NCI-H524 treated with DMSO at 0.1 percent for 48 hours (cell line): ENCODE measurements at regions not wholly inside any gene's neighbourhood (a gene's known extent, or its start where the extent isn't known, plus 50 kb on each side); places are given as distances from the start of the nearest gene placed in this dataset.
"Not testable (repeated sequence)": the region's sequence is repeated elsewhere in the genome, so short reads cannot be mapped to it uniquely, and the experiment has no call there.

Source experiments
- DNase-seq: peaks from one replicate; lab custom pipeline; 2025; lab: John Stamatoyannopoulos, UW

DNA sequence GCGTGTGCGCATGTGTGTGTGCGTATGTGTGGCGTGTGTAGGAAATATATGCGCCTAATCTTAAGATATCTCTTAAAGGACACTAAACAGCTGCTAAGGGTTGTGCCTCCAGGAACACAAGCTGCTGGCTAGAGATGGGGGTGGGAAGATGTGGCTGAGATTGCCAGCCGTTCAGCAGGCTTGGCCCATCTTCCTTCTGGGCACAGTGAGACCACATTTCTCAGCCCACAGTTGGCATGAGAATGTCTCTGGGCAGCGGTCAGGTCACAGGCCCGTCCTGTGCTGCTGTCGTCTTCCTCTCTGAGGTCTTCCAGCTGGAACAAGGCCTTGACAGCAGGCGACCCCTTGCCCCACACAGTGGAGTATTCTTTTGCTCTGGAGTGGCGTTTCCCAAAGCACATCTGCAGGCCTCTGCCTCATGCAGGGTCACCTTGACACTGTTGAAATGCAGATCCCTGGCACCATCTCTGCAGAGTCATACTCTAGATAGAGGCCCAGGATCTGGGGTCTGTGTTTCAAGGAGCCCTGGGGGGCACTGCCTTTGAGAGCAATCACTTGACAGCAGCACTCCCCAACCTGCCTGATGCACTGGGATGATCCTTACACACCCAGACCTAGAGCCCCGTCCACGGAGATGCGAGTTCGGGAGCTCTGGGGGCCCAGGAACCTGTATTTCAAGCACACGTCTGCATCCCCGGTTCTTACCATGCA lies 335.5 kb upstream of the SFSWAP start:
- no peak for DNase-seq

DNA sequence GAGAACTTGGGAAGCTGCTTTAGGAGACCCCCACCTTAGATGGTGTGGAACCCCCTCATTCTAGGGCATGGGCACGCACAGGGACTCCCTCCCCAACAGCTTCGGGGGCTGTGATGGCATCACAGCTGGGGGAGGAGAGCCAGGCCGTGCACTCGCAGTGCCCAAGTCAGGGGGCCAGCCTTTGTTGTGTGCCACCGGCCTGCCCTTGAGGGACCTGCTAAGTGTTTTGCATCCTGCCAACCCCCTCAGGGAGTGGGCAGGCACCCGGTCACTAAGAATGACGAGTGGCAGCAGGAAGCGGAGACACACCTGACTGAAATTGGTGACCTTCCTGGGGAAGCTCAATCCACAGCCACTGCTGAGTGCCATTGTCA lies 334.9 kb upstream of the SFSWAP start:
- no peak for DNase-seq

DNA sequence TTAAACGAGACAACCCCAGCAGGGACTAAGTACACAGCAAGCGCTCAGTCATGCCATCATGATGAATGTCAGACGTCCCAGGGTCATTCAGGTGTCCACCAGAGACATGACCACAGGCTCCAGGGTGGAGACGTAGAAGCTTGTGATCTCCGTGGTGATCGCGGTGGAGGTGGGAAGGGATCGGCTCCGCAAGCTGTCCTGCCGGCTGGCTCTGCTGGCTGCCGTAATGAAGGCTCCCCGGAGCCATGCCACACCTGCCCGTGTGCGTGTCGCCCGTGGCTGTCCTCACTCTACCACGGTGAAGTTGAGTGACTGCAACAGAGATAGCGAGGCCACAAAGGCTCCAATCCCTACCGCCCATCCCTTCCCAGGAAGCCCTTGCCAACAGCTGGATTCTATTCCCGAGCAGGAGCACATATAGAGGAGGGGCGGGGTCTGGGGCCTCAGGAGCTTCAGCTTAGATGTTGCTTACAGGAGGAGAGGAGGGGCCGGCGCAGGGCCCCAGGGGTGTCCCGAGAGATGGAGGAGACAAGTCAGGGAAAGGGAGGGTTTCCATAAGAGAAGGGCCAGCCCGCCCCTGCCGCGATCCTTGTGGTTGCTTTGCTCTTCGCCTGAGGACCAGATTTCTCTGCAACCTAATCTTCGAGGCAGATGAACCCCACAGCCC lies 332.6 kb upstream of the SFSWAP start:
- DNase-seq: no peak

DNA sequence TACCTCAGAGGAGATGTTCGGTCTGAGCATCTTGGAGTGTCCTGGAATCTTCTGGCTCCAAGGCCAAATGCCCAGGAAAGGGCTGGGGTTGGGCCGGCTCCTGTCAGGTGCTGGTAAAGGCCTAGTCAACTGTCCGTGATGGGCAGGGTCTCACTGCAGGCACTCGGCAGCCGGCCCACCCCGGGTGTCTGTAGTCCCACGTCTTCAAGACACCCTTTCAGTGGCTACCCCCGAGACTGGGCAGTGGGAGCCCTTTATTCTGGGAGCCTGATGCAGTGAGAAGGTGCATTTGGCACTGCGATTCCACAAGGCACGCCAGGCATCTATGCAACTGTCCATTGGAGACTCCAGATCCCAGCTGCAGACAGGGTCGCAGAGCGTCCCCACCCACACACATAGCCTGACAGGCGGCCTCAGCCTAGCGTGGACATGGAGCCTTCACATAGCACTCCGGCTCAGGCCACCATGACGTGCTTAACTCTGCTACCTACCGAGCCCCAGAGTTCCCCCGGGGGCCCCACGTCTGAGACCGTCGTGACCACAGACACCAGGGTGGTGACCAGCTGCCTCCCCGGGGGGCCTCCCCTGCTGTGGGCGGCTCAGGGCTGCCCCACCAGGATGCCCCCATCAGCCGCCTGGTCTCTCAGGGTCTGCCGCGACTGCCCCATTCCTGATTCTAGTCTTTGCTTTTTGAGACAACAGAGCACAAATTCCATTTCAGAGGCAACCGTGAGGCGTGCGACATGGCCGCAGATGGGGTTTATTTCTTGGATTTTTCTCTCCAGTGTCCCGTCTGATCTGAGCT lies 331.8 kb upstream of the SFSWAP start:
- DNase-seq: no peak

DNA sequence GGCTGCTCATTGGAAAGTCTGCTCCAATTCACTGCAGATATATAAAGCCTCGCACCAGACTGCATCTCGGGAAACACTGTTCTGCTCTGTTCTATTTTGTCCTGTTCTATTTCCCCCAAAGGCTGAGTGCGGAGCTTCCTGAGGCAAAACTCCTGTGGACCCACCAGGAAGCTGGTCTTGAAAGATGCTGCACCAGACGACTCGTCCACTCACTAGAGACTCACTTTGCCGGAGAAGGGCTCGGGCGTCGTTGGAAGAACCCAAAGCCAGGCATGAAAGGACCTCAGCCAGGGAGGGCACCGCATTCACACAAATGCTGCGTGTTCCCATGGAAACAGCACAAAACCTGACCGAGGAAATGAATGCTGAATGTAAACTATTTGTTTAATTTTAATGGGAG lies 331.2 kb upstream of the SFSWAP start:
- no peak for DNase-seq

DNA sequence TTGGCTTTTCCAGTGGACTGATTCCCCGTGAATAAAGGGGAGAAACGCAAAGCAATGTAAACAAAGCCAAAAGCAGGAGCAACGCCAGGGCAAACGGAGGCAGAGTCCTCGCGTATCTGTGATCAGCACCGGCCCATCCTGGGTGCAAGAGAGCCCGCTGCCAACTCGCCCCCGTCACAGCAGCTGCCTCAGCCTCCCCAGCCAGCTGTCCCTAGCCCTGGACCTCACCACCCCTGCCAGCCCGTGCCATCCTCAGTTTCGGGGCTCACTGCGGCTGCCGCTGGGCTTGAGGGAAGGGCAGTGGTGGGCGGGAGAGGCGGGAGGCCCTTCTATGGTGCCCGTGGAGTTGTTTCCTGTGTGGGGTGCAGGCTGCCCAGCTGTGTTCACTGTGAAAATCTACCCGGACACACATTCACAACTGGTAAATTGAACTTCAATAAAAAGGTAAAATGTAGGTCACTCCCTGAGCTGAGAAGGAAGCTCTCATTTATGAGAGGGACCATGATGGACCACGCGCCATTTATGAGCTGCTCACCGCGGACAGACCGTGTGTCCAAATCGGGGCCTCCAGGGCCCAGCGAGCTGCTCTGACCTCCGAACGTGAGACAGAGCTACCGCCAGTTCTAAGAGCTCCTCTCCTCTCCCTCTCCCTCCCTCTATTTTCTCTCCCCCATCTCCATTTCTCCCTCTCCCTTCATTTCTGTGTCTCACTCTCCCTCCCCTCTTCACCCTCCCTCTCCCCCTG lies 330.5 kb upstream of the SFSWAP start:
- no peak for DNase-seq

DNA sequence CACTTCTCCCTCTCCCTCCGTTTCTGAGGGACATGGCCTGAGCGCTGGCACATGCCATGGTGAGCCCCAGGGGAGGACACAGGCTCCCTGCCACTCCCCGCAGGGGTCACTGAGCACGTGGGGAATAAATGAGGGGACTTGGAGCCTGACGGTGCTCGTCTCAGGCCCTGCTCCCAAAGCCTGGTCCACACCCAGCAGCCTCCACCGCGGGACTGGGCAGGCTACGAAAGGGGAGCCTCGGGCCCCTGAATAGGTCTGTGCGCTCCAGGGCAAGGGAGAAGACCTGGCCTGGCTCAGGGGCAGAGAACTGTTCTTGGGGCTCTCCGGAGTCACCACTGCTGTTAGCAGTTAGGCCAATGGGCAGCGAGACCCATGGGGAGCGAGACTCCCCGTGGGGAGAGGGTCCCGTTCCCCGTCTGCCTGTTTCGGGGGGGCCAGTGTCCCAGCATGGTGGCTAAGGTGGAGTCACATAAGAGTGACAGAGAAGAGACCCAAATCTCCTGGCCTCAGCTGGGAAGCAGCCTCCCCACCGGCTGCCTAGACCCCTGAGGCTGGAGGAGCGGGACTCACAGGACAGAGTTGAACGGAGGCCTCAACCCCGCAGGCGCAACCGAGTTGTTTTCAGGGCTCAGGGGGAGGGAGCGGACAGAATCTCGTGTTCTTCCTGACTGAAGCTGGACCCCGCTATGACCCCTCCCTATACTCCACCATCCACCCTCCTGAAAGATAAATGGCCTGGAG lies 329.8 kb upstream of the SFSWAP start:
- no peak for DNase-seq

DNA sequence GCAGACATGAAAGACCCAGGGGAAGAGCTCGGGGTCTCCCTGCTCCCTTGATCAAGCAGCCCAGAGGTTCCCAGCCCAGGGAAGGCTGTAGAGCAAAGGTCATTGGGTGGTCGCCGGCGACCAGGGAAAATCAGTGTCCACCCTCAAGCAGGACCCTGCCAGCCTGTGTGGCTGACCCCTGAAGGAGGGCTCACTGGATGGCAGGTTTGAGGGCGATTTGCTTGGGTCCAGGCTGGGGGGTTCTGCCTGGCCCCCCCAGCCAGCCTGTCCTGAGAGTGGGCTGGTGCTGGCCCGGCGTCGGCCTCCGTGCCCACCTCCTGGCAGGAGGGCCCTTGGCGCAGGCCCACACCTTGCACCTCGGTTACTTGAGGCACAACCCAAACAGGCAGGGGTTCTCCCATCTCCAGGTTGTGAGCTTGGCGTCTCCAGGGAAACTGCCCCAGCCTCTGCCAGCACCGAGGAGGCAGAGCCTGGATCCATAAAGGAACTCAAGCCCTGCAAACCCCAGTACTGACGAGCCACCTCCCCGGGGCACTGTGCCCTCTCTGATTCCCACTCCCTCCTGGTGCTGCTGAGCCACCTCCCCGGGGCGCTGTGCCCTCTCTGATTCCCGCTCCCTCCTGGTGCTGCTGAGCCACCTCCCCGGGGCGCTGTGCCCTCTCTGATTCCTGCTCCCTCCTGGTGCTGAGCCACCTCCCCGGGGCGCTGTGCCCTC lies 329.0 kb upstream of the SFSWAP start:
- DNase-seq: no peak

DNA sequence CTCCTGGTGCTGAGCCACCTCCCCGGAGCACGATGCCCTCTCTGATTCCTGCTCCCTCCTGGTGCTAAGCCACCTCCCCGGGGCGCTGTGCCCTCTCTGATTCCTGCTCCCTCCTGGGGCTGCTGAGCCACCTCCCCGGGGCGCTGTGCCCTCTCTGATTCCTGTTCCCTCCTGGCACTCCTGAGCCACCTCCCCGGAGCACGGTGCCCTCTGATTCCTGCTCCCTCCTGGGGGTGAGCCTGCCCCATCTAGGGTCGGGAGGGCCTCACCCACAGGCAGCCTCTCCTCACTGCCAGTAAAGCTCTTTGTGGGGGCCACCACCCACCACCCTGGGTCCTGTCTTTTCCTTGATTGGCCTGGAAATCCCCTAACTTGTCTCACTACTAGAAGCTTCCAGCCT lies 327.6 kb upstream of the SFSWAP start:
- DNase-seq: no peak

DNA sequence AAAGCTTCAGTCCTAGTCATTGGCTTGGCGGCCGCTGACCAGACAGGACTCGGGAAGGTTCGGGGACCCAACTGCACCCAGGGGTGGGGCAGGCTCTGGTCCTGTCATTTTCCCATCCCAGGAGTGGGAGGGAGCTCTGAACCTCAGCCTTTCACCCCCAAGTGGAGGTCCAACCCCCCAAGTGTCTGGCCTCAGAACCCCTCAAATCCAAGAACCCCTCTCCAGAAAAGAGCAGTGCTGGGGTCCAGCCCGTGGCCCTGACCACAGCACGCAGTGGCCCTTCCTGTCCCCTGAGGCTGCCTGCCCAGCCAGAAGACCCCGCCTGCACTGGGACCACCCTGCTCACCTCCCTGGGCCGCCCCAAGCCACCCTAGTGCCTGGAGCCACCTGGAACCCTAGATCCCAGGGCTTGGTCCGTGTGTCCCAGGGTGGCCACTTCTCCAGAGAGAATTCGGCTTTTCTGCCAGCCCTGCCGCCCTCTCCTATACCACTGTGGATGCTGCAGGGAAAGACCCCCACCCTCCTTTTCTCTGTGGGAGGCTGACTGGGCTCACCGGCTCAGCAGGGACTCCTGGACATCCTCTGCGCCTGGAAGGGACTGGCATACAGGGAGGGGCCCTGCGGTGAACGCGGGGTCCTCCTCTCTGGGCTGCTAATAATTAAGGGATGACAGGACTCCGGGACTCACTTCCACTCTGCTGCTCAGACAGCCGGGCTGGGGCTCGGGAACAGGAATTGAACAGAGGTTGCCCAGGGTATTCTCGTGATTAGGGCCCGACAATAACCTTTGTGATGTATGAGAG lies 326.9 kb upstream of the SFSWAP start:
- no peak for DNase-seq

DNA sequence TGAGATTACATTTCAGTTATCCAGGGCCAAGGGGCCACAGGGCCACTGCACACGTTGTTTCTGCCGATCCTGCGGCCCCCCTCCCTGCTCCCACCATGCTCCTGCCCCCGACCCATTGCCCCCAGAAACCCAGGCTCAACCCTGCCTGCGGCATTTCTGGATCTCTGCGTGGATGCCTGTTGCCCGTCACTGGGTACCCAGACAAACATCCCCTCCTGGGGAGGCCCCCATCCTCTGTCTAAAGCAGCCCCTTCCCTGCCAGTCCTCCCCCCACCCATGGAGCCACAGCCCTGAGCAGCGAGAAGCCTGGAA lies 326.4 kb upstream of the SFSWAP start:
- no peak for DNase-seq

DNA sequence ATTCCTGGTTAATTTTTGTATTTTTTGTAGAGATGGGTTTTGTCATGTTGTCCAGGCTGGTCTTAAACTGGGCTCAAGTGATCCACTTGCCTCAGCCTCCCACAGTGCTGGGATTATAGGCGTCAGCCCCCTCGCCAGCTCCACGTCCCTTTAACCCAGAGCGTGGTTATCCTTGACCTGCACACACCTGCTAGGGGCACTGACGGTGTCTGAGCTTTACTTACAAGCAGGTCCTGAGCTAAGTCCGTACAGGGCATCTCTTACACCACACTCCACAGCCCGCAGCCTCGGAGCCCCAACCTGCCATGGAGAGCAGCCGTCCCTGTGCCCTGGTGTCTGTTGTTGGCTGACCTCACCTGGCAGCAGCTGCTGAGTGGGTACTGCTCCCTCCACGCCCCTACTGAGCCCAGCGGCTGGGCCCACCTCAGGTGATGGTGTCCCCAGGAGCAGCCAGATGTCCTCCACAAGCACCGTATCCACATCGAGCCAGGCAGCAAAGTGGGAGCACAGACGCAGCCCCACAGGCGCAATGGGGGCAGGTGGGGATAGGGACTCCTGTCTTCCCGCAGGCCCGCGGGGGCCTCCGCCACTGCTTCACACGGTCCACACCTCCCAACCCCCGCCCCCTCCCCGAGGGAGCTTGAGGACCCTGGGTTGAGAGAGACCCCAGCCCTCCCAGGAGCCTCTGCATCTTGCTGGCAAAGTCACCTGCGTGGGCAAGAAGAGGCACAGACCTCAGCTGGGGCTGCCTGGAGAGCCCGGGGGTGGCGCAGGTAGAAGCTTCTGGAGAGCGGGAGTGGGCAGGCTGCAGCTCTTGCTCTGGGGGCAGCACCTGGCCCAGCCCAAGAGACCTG lies 325.4 kb upstream of the SFSWAP start:
- no peak for DNase-seq

DNA sequence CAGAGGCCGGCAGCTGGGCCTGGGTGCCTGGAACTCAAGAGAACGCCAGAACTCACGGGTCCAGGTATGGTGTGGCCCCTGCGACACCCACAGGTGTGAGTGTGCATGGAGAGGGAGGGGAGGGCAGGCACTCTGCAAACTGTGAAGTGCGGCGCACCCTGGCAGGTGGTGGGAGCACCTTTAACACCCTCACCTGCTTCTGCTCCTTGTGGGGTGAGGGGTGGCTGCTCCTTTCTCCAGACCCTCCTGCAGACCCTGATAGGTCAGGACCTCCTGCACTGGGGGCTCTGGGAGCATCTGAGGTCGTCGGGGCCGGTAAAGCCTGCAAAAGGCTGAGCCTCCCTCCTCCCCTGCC lies 324.7 kb upstream of the SFSWAP start:
- DNase-seq: no peak

DNA sequence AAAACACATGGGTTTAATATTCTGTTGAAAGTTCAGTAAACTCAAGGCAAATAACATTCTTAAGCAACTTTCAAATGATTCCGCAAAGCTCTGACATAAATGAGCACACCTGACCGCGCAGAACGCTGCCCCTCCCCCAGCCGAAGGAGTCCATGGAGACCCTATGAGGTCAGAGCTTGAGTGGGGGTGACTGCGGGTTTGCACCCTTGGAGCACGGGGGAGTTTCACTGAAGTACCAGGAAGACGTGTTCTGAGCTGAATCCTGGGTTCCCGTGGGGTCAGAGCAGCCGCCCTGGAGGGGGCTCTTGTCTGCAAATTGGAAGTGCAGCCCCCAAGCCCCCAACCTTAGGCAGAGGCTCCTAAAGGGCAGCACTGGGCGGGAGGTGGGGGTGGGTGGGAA lies 324.1 kb upstream of the SFSWAP start:
- no peak for DNase-seq

DNA sequence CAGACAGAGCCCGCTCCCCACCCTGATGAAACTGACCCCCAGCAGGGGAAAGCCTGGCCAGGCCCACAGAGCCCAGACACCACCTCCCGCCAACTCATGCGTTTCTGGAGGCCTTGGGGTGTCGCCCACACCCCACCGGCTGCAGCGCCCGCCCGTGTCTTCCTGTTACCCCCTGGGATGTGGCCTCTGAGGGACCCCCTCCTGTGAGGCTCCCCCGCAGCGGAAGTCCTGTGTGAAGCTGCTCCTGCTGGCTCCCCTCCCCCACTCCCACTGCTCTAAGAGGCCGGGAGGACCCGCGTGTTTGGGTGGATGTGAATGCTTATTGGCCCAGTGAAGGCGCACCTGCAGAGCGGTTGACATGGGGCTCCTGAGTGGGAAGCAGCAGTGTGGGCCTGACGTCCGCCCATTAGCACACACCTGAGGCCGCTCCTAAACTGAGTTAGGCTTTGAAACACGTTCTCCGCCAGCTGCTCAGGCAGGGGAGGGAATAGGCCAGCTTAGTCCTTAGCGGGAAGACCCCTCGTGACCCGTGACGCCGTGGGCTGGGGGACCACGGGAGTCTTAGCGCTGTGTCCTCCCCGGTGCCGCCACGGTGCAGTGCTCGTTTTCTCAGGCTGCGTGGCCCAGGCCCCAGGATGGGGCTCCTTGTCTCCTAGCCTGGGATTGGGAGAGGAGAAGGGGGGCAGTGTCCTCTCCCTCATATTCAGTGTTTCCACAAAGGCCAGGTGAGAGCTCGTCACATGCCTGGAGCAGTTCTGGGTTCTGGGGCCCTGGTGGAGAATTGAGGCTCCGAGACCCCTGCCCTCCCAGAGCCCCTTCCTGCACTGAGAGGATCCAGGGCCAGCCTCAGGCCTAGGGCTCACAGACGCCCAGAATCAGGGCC lies 323.4 kb upstream of the SFSWAP start:
- no peak for DNase-seq

DNA sequence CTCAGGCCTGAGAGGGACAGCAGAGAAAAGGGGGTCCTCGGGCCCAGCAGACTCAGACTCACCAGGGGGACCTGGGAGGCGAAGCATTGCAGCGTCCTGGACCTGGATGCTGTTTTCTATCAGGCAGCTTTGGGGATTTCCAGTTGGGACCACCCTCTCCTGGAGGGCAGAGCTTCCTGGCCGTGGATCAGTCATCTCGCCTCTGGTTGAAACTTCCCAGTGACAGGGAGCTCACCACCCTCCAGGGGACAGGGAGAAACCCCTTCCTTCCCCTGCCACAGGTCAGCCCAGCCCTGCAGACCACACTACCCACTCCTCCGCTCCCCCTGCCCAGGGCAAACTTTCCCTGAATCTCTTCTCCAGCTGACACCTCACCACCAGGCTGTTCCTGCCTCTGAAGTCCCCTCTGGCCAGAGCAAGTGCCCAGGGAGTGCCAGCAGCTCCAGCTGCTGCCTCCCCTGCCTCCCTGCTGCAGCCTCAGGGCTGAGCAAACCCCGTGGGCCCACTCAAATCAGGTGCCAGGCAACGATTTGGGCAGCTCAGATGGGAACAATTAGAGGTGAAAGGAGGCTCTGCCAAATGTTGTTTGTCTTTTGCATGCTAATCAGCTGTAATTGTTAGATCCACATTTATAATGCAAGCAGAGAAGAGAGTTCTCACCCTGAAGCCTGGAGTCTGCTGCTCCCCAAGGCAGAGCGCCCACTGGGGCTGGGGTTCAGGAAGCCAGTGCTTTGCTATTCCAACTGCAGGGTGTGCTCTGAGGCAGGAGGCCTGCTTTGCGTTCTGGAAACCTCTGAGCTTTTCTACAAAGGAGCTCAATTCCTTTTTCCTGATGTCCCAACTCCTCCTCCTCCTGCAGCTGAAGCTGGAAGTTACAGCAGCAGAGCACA lies 322.5 kb upstream of the SFSWAP start:
- not testable (repeated sequence) for DNase-seq
